Smooth muscle cell (in vitro differentiated cells): ENCODE measurements at regions not wholly inside any gene's neighbourhood (a gene's known extent, or its start where the extent isn't known, plus 50 kb on each side); places are given as distances from the start of the nearest gene placed in this dataset.

Source experiments
- DNase-seq: peaks from one replicate; lab custom pipeline; 2025; ENCODE audit not compliant: unreplicated experiment; lab: John Stamatoyannopoulos, UW
- H2AFZ ChIP-seq: fragments of 200-600 bp; sonication (generic); 2 replicates; pipeline ENCODE4 v1.6.0; 2016; ENCODE audit warnings: antibody characterized with exemption, low read depth, mild to moderate bottlenecking
- H3F3A ChIP-seq: fragments of 200-600 bp; sonication (generic); 2 replicates; pipeline ENCODE4 v1.6.0; 2017; ENCODE audit warnings: antibody characterized with exemption, low read depth
- H3K27ac ChIP-seq: fragments of 200-600 bp; sonication (generic); 2 replicates; pipeline ENCODE4 v1.5.1; 2016; ENCODE audit warnings: low read depth, mild to moderate bottlenecking
- H3K27me3 ChIP-seq: fragments of 200-600 bp; sonication (generic); 2 replicates; pipeline ENCODE4 v1.6.1; 2016; ENCODE audit warnings: low read depth, mild to moderate bottlenecking
- H3K36me3 ChIP-seq: fragments of 200-600 bp; sonication (generic); 2 replicates; pipeline ENCODE4 v1.5.1; 2016; ENCODE audit warnings: low read depth
- H3K4me1 ChIP-seq: fragments of 200-600 bp; sonication (generic); 2 replicates; pipeline ENCODE4 v1.5.1; 2016; ENCODE audit warnings: low read depth
- H3K4me2 ChIP-seq: fragments of 200-600 bp; sonication (generic); 2 replicates; pipeline ENCODE4 v1.6.0; 2016; ENCODE audit warnings: mild to moderate bottlenecking
- H3K4me3 ChIP-seq: fragments of 200-600 bp; sonication (generic); 2 replicates; pipeline ENCODE4 v1.5.1; 2016; ENCODE audit warnings: mild to moderate bottlenecking
- H3K79me2 ChIP-seq: fragments of 200-600 bp; sonication (generic); 2 replicates; pipeline ENCODE4 v1.6.0; 2016; ENCODE audit warnings: low read depth, mild to moderate bottlenecking
- H3K9ac ChIP-seq: fragments of 200-600 bp; sonication (generic); 2 replicates; pipeline ENCODE4 v1.6.0; 2016; ENCODE audit warnings: low read depth
- H3K9me3 ChIP-seq: fragments of 200-600 bp; sonication (generic); replicated peaks from 2 replicates; pipeline ENCODE4 v1.5.1; 2016; ENCODE audit warnings: low read depth
- H4K20me1 ChIP-seq: fragments of 200-600 bp; sonication (generic); 2 replicates; pipeline ENCODE4 v1.6.0; 2016; ENCODE audit warnings: low read depth
- CTCF ChIP-seq: fragments of 200-600 bp; sonication (generic); IDR thresholded peaks from 2 replicates; pipeline ENCODE4 v1.5.1; 2017; ENCODE audit warnings: borderline replicate concordance, mild to moderate bottlenecking, antibody characterized with exemption; ENCODE audit not compliant: insufficient read depth, poor library complexity, severe bottlenecking
- WGBS: methylation state at CpG from one replicate; pipeline ENCODE4 v1.1.7; 2016; ENCODE audit warnings: low lambda C conversion rate; 5-methylcytosine and 5-hydroxymethylcytosine counted together

GRCh38 chr13:112250788-112251445, 125.2 kb upstream of the SPACA7 start:
- no peak overlapping the region for H3K4me2 ChIP-seq
- H3K9ac ChIP-seq: no peak overlapping the region
- H2AFZ ChIP-seq: no peak overlapping the region
- no peak overlapping the region for H3K27ac ChIP-seq
- H3K36me3 ChIP-seq: no peaks in the 10 kb centered on the region
- no peaks in the 10 kb centered on the region for H3K4me1 ChIP-seq
- H3K4me3 ChIP-seq: no peak overlapping the region
- H3K9me3 ChIP-seq: no peaks in the 10 kb centered on the region
- no peaks in the 10 kb centered on the region for H3K79me2 ChIP-seq
- no peak for DNase-seq
- no peaks in the 10 kb centered on the region for H3F3A ChIP-seq
- H3K27me3 ChIP-seq: no peaks in the 10 kb centered on the region
- WGBS: 93% methylated on average over 22 of the region's 22 CpGs
- TF ChIP-seq CTCF: no peak
- H4K20me1 ChIP-seq: no peaks in the 10 kb centered on the region

GRCh38 chr13:112251930-112252585, 124.1 kb upstream of the SPACA7 start:
- 87% methylated on average over 27 of the region's 27 CpGs for WGBS
- Histone ChIP-seq H3K4me3 (no peak overlapping the region), H3K36me3 (no peaks in the 10 kb centered on the region), H3K27ac (no peak overlapping the region), H3K4me2 (no peak overlapping the region), H3K9me3 (no peaks in the 10 kb centered on the region), H2AFZ (no peak overlapping the region), H3K4me1 (no peaks in the 10 kb centered on the region), H3K27me3 (no peaks in the 10 kb centered on the region), H3K9ac (no peak overlapping the region), H3K79me2 (no peaks in the 10 kb centered on the region), H3F3A (no peaks in the 10 kb centered on the region), H4K20me1 (no peaks in the 10 kb centered on the region)
- no peak for DNase-seq
- TF ChIP-seq CTCF: no peak

- 92% methylated on average over 29 of the region's 29 CpGs for WGBS
- H3K27me3 ChIP-seq: no peaks in the 10 kb centered on the region
- H3K4me1 ChIP-seq: no peaks in the 10 kb centered on the region
- TF ChIP-seq CTCF: no peak
- H4K20me1 ChIP-seq: no peaks in the 10 kb centered on the region
- H3K4me3 ChIP-seq: no peak overlapping the region
- no peaks in the 10 kb centered on the region for H3F3A ChIP-seq
- no peak overlapping the region for H3K9ac ChIP-seq
- DNase-seq: no peak
- H2AFZ ChIP-seq: no peak overlapping the region
- no peaks in the 10 kb centered on the region for H3K79me2 ChIP-seq
- H3K9me3 ChIP-seq: no peaks in the 10 kb centered on the region
- no peak overlapping the region for H3K27ac ChIP-seq
- no peak overlapping the region for H3K4me2 ChIP-seq
- H3K36me3 ChIP-seq: no peaks in the 10 kb centered on the region
These were observed 123.2 kb upstream of the SPACA7 start for GRCh38 chr13:112252804-112253590.
